HG03354 (cell line): ENCODE measurements at regions not wholly inside any gene's neighbourhood (a gene's known extent, or its start where the extent isn't known, plus 50 kb on each side); places are given as distances from the start of the nearest gene placed in this dataset.
A peak's percentile ranks its signal among the peaks of the same experiment; 100 is the strongest.

Source experiments
- ATAC-seq: cut with Tn5 transposase; IDR thresholded peaks from one replicate; pipeline ENCODE4 v1.9.1; 2021; ENCODE audit warnings: mild to moderate bottlenecking; ENCODE audit not compliant: unreplicated experiment, poor library complexity, severe bottlenecking

DNA sequence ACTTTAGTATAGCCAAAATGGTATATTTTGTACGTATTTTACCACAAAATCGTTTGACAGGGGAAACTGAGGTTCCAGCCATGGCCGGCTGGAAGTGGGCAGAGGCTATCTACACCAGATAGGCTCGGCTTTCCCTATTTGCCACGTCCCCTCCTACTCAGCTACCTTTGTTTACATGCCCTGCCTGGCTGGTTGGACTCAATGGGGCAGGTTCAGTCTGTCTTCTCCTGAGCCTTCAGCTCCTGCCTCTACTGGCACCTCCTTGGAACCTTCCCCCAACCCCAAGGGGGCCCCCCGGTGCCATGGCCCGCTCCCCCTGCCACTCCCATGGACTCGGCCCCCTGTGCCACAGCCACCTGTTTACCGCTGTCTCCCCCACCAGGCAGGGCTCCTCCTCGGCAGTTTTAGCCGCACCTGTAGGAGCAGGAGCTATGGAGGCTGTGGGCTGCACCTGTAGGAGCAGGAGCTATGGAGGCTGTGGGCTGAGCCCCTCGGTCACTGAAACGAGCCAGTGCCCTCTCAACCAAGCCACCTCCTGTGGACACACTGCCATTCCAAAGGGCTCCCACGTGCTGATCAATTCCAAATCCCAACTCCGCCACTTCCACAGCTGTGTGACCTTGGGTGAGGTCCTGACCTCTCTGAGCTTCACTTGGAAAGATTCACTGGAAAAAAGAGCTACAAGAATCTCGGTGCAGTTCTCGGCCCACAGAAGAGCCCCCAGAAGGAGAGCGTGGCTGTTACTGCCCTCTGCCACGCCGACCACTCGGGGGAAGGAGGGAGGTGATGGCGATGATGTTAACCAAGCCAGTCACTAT is 62.2 kb downstream of the NCOR2 start:
- ATAC-seq: no peak

DNA sequence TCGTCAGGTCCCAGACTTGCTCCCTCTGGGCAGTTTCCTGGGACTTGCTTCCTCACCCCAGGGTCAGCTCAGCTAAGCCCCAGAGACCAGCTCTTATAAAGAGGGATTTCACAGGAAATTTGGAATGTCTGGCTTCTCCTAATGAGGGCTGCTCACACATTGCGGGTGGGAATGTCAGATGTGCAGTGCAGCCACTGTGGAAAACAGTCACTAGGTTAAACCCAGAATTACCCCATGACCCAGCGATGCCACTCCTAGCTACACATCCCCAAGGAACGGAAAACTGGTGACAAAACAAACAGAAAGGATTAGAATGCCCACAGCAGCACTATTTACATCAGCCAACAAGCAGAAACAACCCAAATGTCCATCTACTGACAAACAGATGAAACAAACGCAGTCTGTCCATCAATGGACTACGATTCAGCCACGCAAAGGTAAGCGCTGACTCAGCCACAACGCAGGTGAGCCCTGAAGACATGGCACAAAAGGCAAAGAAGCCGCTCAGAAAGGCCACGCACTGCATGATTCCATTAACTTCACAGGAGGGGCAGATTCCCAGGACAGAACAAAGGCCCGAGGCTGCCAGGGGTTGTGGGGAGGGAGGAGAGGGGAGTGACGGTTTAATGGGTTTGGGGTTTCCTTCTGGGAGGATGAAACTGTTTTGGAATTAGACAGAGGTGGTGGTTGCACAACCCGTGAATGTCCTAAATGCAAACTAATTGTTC is 63.0 kb downstream of the NCOR2 start:
- ATAC-seq: no peak

DNA sequence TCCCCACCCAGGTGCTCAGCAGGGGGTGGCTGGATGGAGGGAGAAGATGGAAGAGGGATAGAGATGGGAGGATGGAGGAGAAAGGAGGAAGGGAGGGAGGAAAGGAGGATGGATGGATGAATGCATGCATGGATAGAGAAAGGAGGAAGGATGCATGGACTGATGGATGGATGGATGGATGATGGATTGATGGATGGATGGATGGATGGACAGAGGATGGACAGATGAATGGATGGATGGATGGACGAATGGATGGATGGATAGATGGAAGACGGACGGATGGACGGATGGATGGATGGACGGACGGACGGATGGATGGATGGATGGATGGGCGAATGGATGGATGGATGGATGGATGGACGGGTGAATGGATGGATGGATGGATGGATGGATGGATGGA is 64.1 kb downstream of the NCOR2 start:
- ATAC-seq: no peak

DNA sequence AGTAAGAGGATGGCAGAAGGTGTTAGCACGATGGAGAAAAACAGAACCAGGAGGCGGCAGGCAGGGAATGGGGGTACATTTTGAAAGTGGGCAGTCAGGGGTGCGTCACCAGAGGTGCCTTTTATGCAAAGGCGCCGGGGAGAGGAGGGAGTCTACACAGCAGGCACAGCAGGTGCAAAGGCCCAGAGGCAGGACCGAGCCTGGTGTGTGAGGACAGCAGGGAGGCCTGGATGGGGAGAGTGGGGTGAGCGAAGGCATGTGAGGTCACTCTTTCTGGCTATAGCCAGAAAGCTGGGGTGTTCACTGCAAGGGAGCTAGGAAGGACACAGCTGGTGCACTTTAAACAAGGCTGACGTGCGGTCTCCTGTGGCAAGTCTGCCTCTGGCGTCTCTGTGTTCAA is 65.0 kb downstream of the NCOR2 start:
- ATAC-seq: no peak

DNA sequence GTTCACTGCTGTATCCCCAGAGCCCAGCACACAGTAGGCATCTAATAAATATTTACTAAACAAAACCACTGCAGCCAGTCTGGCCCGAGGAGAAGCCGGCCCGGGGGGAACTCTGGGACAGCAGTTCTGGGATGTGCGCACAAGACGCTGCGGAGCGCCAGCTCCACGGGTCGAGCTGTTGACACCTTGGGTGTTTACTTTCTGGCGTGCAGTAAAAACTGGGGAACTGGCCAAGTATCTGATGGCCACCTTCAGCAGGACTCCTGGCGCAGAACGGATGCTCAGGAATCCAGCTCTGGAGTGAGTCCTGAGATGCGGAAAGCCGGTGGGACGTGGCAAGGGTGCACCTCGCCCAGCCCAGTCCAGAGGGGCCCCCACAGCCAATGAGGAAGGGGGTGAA is 65.6 kb downstream of the NCOR2 start:
- no peak for ATAC-seq

DNA sequence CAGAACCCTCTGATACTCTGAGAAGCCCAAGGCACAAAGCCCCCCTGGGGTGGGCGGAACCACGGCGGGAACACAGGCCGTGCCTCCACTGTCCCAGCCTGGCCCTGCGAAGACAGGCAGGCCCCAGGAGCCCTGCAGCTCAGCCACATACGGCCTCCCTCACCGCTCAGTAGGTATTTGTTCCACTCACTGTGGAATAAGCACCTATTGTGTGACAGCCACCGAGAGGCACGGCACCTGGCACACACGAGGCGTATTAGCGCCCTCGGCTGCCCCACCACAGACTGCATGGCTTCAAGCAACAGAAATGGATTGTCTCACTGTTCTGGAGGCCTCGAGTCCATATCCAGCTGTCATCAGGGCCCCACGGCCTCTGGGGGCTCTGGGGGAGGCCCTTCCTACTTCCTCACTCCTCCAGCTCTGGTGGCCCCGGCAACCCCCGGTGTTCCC is 66.3 kb downstream of the NCOR2 start:
- ATAC-seq: no peak

DNA sequence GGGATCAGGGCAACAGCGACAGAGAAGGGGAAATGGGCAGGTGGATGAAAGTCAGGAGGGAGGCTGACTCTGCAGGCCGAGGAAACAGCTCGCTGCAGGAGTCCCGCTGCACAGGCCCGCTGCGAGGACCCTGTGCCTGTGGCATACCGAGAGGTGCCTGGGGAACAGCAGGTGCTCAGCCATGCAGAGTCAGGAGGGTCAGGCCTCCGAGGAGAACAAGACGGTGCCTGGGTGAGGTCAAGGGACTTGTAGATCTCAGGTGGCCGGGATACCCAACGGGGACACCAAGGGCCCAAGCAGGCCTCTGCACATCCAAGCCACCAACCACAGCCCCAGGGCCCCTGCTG is 67.5 kb downstream of the NCOR2 start:
- no peak for ATAC-seq

DNA sequence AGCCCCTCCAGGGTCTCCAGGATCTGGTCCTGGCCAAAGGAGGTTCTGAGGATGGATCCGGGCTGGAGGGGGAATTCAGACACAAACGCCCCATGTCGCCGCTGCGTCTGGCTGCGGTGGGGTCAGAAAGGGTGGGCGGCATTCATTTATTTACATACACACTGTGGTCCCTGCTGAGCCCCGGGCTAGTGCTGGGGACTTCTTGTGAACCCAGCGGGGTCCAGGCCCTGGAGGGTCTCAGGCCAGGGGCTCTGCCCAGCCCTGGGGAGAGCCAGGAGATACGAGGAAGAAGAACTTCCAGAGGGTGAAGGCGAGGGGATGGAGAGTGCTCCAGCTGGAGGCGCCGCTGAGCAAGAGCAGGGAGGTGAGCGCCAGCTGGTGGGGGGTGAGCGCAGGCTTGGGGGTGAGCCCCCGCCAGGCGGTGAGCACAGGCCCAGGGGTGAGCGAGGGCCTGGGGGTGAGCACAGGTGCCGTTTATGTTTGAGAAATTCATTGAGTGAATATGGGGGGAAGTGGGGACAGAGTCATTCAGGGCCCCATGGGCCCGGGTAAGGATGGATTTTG is 68.1 kb downstream of the NCOR2 start:
- ATAC-seq: no peak

DNA sequence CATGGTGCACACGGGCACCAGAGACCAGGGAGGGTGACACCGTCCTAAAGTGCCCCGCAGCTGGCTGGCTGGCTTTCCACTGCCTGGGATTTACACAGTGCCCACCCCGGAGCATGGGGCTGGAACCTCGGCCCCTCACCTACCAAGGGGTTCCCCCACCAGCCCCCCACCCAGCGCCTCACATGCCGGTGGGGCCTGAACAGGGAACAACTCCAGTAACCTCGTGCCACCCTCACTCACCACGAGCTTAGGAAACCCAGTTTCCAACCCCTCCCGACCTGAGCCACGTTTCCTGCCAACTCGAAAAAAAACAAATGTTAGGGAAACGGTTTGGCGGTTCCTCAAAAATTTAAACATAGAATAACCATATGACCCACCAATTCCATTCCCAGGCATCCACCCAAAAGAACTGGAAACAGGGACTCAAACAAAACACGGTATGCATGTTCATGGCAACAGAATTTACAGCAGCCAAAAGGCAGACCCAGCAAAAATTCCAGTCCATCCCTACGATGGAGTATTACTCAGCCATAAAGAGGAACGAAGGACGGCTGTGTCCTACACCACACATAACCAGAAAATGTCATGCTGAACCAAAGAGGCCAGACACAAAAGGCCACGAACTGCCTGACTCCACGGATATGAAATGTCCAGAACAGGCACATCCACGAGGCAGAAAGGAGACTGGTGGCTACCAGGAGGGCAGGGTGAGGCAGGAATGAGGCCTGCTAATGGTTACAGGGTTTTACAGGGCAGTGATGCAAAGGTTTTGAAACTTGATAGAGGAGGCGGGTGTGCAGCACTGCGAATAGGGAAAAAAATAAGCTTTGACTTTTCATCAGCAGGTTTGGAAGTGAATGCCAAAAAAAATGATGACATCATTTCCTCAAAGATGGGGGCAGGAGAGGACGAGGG is 68.9 kb downstream of the NCOR2 start:
- ATAC-seq: no peak

DNA sequence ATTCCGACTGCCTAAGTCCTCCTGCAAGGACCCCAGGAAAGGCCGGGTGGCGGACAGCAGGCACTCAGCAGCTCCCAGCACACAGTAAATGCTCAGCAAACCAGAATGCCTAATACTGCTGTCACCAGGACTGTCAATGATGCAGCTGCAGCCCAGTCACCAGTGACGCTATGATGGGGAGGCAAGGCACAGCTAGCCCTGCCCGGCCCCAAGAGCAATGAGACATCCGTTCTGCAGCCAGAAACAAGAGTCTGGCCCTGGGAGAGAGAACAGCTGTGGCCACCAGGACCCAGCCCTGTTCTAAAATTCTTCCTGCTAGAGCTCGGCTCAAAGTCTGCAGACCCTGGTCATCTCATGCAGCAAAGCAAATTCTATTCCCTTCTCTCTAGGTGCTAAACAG is 69.8 kb downstream of the NCOR2 start:
- ATAC-seq: no peak

DNA sequence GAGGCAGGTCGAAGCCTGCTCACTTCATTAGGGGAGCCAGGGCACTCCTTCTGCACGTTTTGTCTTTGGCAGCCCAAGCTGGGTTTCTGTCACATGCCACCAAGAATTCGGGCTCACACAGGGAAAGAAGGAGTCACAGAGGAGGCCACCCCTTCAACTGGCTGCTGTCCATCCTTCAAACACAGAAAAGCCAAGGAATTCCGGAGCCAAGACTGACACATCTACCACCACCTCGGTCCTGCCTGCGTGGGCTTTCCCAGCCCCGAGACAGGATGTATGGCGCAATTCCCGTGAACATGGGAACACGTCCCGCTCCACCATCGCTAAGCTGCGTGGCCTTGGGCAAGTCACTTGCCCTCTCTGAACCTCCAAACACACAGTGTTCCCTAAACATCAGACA is 70.4 kb downstream of the NCOR2 start:
- ATAC-seq: no peak

DNA sequence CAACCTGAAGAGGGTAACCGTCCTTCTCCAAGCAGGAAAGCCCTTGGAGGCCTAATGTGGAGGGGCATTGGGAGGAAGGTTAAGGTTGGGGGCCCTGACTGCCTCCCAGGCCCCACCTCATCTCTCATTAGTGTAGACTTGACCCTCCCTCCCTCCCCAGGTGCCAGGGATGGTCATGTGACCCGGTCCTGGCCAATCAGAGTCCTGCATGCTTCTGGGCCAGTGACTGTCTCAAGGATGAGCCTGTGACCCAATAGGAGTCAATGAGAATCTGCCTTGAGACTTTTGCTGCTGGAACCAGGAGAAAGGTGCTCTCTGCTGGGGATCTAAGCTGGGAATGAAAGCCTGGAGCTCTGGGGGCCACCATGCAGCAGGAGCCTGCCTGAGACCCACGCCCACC is 70.8 kb downstream of the NCOR2 start:
- no peak for ATAC-seq

DNA sequence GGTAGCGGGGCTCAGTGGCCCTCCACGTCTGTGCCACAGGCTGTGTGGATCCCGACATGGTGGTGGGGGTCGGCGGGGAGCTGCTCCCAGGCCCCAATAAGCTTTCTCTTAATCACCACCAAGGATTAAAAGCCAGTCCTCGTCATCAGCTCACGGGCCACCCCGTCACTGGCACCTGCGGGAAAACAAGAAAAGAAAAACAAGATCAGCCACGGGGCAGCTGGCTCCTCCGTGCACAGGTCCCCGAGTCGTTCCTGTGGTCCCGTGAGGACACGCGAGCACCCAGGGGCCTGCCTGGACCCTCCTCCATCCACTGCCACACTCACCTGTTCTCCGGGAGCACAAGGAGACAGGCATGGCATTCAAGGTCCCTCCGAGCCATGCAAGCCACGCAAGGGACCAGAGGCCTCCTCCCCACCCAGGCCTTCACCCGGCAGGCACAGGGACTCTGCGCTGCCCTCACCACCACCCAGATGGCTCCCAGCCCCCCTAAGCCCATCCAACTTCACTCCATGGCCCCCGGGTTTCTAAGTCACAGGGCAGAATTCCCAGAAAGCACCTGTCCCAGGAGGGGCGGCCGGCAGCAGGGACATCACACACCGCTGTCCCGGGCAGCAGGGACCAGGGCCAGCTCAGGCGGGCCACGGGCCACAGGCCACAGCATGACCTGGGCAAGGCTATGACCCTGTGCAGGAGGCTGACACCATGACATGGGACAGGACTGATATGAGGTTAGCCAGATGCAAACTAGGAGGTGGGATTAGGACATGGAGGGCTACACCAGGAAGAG is 72.0 kb downstream of the NCOR2 start:
- no peak for ATAC-seq

DNA sequence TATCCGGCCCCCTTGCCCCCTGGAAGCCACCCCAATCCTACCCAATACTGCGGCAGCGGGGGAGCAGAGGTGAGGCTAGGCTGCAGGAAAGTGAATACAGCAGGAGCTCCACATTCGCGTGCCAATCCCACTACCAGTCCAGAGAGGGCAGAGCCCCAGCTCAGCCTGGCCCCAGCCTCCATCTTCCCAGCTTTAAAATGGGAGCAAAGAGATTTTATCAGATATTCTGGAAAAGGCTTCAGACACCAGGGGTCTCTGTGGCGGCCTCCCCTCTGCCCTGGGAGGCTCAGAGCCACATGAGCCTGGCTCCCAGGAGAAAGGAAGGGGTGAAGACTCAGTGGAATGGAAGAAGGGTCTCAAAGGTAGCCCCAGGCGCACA is 72.7 kb downstream of the NCOR2 start:
- no peak for ATAC-seq

DNA sequence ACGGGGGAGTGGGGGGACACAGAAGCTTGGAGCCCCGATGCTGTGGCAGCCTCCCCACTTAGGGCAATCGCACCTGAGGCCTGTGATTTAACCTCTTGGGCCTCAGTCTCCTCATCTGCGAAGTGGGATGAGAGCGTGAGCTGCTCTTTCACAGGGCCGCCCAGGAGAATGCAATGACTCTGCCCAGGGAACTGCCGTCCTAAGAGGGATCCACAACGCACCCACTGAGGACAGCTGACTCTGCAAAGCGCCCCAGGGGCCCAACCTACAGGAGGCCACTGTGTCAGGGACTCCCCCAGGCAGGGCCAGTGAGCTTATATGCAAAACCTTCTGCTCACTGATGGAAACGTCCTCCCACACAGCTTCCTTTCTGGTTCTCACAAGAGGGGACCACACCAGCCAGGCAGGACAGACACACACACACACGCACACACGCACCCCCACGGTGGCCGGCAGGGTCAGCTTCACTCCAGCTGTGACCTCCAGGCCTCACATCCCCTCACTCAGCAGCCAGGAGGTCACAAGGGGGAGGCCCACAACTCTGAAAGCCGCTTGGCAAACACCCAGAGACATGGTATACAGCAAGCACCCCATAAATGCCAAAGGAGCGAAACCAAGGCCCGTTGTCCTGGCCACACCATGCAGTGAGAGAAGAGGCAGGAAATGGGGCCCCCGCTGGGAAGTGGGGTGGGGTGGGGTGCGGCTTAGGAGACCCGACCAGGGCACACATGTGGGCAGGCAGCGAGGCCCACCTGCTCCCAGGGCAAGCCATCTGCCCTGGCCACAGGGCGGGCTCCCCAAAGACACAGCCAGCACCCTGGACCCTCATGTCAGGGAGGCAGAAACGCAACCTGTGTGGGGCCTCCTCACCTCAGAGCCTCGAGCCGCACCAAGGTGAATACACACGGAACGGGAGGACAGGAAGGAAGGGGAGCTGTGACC is 73.3 kb downstream of the NCOR2 start:
- ATAC-seq: peak; percentile 94

DNA sequence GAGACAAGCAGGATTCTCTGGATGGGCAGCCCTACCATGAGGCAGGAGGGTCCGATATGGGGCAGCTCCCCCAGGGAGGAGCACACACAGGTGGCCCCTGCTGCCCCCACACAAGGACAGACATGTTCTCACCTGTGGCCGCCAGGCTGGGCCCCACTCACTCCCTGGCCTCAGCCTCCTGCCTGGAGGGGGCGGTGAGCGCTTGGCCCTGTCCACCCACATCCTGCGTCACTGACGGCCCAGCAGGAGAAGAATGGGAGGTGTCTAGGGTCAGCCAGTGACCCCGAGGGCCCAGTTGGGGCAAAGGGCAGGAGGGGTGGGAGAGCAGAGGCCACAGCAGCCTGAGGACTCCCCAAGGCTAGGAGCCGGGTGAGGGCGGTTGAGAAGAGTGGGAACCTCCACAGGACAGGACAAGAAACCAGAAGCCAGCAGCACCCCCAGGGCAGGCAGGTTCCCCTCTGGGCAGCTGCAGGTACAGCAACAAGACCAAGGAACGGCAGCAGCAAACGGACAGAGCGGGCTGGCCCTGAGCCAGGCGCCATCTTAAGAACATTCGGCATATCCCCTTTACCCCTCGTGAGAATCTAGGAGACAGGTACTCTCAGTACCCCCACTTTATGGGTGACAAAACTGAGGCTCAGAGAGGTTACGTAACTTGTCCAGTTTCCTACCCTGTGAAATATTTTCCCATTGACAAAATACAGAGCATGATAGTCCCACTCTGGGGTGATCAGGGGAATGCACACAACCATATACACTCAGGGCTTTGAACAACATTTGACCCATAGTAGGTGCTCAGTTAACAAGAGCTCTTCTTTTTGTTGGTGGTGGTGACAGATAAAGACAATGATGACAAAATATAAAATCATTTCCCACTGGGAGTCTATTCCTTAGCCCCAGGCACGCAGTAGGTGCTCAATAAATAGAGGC is 74.3 kb downstream of the NCOR2 start:
- no peak for ATAC-seq

DNA sequence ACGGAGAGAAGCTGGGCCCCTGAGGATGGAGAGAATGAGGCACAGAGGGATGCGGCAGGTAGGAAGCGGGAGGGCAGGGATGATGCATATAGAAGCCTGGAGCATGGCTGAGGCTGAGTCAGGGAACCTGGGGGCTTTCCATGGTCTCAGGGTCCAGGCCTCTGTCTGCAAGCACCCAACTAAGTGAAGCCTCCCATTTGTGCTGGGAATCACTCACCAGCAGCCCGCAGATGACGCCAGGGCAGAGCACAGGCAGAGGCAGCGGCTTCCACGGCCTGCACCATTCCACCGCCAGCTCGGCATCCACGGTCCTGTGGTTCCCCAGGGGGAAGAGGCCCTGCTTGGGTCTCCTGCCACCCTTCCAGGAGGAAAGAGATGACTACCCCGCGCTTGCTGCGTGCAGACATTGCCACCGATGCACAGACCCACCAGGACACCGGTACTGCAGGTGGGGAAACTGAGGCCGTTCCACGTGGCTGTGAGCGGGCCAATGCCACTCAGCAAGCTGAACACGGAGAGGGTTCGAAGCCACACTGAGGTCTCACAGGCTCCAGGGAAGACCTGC is 75.5 kb downstream of the NCOR2 start:
- ATAC-seq: no peak
